ENCODE measurements at regions not wholly inside any gene's neighbourhood (a gene's known extent, or its start where the extent isn't known, plus 50 kb on each side); places are given as distances from the start of the nearest gene placed in this dataset.
"Not testable (repeated sequence)": the region's sequence is repeated elsewhere in the genome, so short reads cannot be mapped to it uniquely, and the experiment has no call there.

GRCh38 chr3:34107669-34108068 lies 309.2 kb downstream of the PDCD6IP start:
- intact Hi-C loops (cut with micrococcal nuclease) = no loop called here

- intact Hi-C loops (cut with micrococcal nuclease) = no loop called here
Observed at GRCh38 chr3:34109021-34109420, 310.6 kb downstream of the PDCD6IP start.

DNA sequence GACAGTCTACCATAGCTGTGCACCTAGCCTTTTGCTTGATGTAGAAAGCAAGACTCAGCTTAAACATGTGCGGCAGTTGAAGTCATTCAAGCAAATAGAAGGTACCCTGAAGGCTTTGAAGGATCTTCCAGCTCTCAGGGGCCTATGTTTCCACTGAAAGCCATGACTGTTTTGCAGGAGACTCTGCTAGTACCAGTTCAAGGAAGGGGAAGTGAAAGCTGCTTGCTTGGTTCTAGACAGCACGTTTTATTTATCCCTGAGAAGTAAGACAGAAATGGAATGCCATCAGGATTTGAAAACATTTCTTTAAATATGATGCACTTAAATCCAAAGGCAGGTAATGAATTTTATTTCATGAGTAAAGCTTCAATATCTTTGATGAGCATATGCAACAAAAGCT lies 311.4 kb downstream of the PDCD6IP start:
- intact Hi-C loops (cut with micrococcal nuclease) = no loop called here

GRCh38 chr3:34111361-34111760 lies 312.9 kb downstream of the PDCD6IP start:
- intact Hi-C loops (cut with micrococcal nuclease) = no loop called here

- intact Hi-C loops (cut with micrococcal nuclease) = not testable (repeated sequence)
Observed at GRCh38 chr3:34112261-34112660, 313.8 kb downstream of the PDCD6IP start.

DNA sequence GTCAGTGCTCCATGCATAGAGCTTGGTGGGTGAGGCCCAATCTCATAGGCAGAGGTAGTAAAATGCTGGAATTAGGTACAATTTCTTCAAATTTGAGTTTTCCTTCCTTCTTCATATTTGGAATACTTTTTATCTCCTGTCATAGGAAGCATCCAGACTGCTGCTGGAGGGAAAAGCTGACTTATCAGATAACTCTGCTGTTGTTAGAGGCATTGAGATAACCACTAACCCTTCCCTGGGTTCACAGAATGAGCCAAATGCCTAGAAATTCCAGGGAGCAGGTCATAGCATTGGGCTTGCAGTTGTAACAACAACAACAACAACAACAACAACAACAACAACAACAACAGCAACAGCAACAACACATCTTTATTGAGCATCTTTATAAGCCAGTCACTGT lies 332.7 kb downstream of the PDCD6IP start:
- intact Hi-C loops (cut with micrococcal nuclease) = no loop called here

- intact Hi-C loops (cut with micrococcal nuclease) = no loop called here
Observed at GRCh38 chr3:34132069-34132692, 333.8 kb downstream of the PDCD6IP start.

GRCh38 chr3:34139566-34139965 lies 341.1 kb downstream of the PDCD6IP start:
- intact Hi-C loops (cut with micrococcal nuclease) = no loop called here

- intact Hi-C loops (cut with micrococcal nuclease) = no loop called here
Observed at GRCh38 chr3:34140616-34141015, 342.2 kb downstream of the PDCD6IP start.

DNA sequence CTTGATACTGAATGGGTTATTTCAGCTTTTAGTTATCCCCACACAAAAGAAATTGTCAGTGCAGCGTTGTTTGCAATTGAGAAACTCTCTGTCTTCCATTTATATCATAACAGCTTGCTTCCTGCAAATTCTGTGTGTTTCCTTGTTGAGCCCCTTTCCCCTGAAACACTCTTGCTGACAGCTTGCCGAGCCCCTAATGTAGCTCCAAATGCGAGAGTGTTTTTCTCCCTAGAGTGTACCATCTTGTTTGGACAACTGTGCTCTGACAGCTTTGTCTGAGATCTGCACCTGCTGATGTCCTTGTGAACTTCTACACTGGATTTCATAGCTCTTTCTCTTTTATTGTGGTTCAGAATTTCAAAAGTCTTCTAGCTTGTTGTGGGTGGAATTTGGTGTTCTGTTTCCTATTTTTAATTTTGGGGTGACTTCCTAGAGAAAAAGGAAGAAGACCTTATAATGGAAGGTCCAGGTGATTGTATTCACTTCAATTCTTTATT lies 343.5 kb downstream of the PDCD6IP start:
- intact Hi-C loops (cut with micrococcal nuclease) = no loop called here

- intact Hi-C loops (cut with micrococcal nuclease) = no loop called here
Observed at GRCh38 chr3:34145796-34146195, 347.4 kb downstream of the PDCD6IP start.

DNA sequence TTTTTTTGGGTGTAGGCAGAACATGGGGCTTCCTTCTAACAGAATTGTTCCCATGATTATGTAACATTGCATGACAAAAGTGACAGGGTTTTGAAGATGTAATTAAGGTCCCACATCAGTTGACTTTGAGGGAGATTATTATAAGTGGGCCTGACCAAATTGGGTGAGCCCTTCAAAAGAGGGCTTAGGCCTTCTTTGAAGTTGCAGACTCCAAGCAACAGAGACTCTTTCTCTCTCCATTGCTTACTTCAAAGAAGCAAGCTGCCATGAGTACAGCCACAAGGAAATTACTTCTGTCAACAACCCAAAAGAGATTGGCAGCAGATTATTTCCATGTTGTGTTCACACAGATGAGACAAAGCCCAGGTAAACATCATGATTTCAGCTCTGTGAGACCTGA lies 348.2 kb downstream of the PDCD6IP start:
- intact Hi-C loops (cut with micrococcal nuclease) = no loop called here

DNA sequence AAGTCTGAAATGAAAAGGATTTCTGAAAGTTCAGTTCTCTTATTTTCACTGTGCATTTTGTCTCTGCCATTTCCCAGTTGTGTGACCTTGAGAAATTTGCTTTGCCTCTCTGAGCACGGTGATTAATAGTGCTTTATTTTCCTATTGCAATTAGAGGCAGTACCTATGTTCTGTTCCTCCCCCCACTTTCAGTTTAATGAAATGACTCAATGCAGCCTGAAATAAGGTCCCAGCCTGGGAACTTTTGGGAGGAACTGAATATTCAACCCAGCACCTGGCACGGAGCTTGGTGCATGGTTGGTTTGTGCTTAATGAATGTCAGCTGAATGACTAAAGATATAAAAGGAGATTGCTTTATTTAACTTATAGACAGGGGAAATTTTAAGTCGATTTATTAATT lies 352.6 kb downstream of the PDCD6IP start:
- intact Hi-C loops (cut with micrococcal nuclease) = no loop called here

- intact Hi-C loops (cut with micrococcal nuclease) = no loop called here
Observed at GRCh38 chr3:34152656-34153055, 354.2 kb downstream of the PDCD6IP start.

DNA sequence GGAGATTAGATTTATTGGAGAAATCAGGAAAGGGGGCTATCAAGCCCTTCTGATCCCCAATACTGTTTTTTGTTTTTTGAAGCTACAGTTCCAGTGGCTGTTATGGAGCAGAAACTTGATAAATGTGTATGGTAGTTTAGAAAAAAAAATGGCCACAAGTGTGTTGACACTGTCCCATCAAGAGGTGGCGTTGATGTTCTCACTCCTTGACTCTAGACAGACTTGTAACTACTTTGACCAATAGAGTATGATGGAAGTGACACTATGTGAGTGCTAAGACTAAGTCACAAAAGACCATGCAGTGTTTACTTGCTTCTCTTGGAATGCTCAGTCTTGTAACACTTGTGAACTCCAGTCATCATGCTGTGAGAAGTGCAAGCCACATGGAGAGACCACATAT lies 356.7 kb downstream of the PDCD6IP start:
- intact Hi-C loops (cut with micrococcal nuclease) = no loop called here

DNA sequence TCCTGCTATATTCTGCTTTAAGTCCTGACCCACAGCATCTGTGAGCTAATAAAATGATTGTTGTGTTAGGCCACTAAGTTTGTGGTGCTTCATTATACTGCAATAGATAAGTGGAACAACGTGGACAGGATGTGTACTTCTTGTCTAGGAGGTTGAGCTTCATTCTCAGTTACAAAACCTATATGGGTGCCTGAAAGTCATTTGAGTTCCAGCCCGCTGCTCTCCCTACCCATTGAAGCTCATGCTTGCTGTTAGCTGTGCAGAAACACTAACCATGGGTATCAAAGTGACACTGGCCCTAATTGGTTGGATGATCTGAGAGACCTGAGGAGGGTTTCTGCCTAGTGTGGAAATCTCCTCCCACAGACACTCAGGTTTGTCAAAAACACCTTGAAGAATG lies 357.2 kb downstream of the PDCD6IP start:
- intact Hi-C loops (cut with micrococcal nuclease) = no loop called here

DNA sequence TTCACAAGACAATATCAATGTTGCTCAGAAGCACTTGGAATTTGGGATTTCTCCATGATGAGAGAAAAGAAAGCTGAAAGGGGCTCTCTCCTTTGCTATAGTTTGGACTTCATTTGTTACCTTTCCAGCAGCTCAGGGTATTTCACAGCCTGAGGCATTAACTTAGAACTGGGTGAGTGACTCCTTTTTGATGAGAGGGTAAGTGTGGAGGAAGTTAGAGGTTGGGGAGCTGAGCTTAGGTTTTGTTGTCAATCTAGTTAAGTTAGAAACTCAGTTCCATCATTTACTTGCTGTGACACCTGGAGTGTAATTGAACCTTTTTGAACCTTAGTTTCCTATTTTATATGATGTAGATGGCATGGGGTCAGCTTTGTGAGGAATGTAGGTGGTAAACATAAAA lies 359.1 kb downstream of the PDCD6IP start:
- intact Hi-C loops (cut with micrococcal nuclease) = no loop called here

DNA sequence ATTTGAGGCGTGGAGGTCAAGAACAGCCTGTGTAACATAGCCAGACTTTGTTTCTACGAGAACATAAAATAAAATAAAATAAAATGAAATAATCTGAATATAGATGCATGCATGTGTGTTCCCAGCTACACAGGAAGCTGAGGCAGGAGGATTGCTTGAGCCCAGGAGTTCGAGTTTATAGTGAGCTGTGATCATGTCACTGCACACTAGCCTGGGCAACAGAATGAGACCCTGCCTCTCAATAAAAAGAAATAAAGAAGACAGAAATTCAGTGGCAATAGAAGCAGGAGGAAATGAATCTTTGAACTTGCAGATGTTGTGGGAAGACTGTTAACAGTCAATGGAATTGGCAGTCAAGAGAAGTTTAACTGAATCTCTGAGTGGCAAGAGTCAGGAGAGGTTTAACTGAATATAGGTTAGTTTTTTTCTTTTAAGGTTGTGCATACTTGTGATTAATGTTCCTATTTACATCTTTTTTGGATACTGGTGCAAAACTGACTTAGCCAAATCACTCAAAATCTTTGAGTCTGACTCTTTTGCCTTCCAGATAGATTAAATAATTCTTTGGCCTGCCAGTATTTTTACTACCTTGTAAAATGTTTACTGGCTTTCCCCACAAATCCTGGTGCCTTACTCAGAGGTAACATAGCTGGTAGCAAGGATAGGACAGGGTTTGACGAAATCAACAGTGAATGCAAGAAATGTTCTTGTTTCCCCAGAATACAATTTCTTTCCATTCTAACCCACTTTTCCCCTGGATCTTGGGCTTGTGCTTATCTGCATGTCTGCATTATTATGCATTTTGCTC lies 361.4 kb downstream of the PDCD6IP start:
- intact Hi-C loops (cut with micrococcal nuclease) = no loop called here

GRCh38 chr3:34169636-34170035 lies 371.2 kb downstream of the PDCD6IP start:
- intact Hi-C loops (cut with micrococcal nuclease) = not testable (repeated sequence)

GRCh38 chr3:34174740-34175139 lies 376.3 kb downstream of the PDCD6IP start:
- intact Hi-C loops (cut with micrococcal nuclease) = no loop called here

GRCh38 chr3:34175636-34176176 lies 377.3 kb downstream of the PDCD6IP start:
- intact Hi-C loops (cut with micrococcal nuclease) = no loop called here

- intact Hi-C loops (cut with micrococcal nuclease) = no loop called here
Observed at GRCh38 chr3:34176723-34177122, 378.3 kb downstream of the PDCD6IP start.

GRCh38 chr3:34178415-34178814 lies 380.0 kb downstream of the PDCD6IP start:
- intact Hi-C loops (cut with micrococcal nuclease) = no loop called here

Data from T-helper 1 cell treated with Interleukin-12 subunit alpha and Interleukin-12 subunit beta and Interleukin-4 antibody, amounts not matched to agents 30 ng/mL and 1 ng/mL, for 36 hours (primary cell).